ENCODE measurements at regions not wholly inside any gene's neighbourhood (a gene's known extent, or its start where the extent isn't known, plus 50 kb on each side); places are given as distances from the start of the nearest gene placed in this dataset.

DNA sequence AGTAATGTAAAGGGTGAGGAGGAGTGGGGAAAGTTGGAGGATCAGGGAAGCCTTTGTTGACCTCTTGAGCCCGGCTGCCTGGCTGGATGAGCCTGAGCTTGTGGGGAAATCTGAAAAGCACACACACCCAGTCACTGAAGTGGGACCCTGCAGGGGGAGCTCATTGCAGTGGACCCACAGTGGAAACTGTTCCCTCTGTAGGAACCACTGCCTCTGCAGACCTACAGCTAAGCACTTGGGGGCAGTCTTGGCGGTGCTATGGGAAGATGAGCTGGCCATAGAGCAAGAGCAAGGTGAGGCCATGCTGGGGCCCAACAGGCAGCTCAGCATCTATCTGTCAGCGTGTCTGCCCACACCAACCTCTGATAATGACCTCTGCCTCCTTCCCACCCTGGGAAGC lies 294.8 kb downstream of the TSHZ3 start:
- Mint-ChIP-seq H3K36me3 (no peaks in the 10 kb centered on the region), H3K27ac (no peak overlapping the region), H3K4me3 (no peak overlapping the region), H3K4me1 (no peaks in the 10 kb centered on the region), H3K27me3 (ENCODE audit: low read depth) (peaks cover 7% of the 10 kb centered on the region), H3K9me3 (no peaks in the 10 kb centered on the region)
- DNase-seq (ENCODE audit: low spot score in 2 of 2, unreplicated experiment in 2 of 2): no peak
- no peak for TF ChIP-seq CTCF (IDR thresholded peaks at IDR 0.05; ENCODE audit: unreplicated experiment)

DNA sequence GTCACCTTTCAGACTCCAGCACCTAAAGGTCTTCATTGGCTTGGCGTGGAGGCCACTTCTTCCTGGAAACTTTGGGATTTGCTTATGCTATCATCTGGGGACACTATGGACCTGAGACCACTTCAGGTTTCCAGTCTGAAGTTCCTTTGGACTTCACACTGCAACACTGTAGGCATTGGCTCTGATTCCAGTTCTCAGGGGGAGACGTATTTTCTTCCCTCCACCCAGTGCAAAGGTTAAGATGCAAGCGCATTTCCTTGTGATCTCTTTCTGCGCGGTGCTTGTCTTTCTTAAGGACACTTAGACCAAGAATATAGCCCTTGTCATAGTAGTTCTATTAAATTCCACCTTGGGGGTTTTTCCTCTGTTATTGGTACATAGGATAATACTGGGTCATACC lies 299.8 kb downstream of the TSHZ3 start:
- Mint-ChIP-seq H3K9me3 (no peaks in the 10 kb centered on the region), H3K27me3 (ENCODE audit: low read depth) (peaks cover 18% of the 10 kb centered on the region)
- no peak for TF ChIP-seq CTCF (IDR thresholded peaks at IDR 0.05; ENCODE audit: unreplicated experiment)

DNA sequence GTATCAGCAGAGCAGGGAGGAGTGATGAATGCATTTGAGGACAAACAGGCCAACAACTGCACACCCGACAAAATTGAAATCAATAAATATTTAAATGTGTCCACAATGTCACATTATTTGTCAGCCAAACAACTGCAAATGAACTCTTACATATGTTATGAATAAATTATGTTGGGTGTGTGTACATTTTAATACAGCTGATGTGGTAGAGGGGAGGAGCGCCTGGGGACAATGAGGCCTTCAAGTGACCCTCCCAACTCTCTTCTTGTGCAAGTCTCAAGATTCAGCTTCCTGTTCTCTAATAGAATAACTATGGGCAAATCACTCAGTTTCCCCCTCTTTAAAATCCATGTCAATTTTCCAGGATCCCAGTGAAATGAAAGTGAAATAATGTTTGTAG lies 303.2 kb downstream of the TSHZ3 start:
- DNase-seq (ENCODE audit: low spot score in 2 of 2, unreplicated experiment in 2 of 2): no peak
- Mint-ChIP-seq H3K4me1 (no peaks in the 10 kb centered on the region), H3K36me3 (no peaks in the 10 kb centered on the region), H3K9me3 (no peaks in the 10 kb centered on the region), H3K4me3 (no peak overlapping the region), H3K27ac (no peak overlapping the region), H3K27me3 (ENCODE audit: low read depth) (peaks cover 18% of the 10 kb centered on the region)
- no peak for TF ChIP-seq CTCF (IDR thresholded peaks at IDR 0.05; ENCODE audit: unreplicated experiment)

More for the DNA sequence above, 299.8 kb downstream of the TSHZ3 start:
- DNase-seq (ENCODE audit: low spot score in 2 of 2, unreplicated experiment in 2 of 2): no peak
- Mint-ChIP-seq H3K27ac (no peak overlapping the region), H3K4me3 (no peak overlapping the region), H3K36me3 (no peaks in the 10 kb centered on the region), H3K4me1 (no peaks in the 10 kb centered on the region)

DNA sequence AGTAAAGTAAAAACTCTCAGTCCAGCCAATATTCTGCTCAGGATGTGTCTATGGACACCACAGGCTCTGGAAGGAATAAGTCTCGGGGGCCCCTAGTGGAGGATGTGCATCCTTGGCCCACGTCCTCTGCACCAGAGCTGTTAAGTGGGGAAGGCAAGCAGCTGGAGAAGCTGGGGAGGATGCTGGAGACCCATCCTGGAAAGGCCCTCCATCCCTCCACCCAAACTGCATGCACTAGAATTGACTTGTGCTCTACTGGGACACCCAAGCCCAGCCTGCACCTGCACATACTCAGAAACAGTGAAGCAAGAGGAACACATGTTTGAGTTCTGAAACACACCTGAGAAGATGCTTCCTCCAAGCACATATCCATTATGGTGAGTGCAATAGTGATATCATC lies 307.8 kb downstream of the TSHZ3 start:
- Mint-ChIP-seq H3K4me1 (peaks cover 11% of the 10 kb centered on the region), H3K36me3 (no peaks in the 10 kb centered on the region), H3K27ac (no peak overlapping the region), H3K9me3 (no peaks in the 10 kb centered on the region), H3K27me3 (ENCODE audit: low read depth) (peaks cover 9% of the 10 kb centered on the region), H3K4me3 (no peak overlapping the region)
- TF ChIP-seq CTCF (IDR thresholded peaks at IDR 0.05; ENCODE audit: unreplicated experiment): no peak
- no peak for DNase-seq (ENCODE audit: low spot score in 2 of 2, unreplicated experiment in 2 of 2)

DNA sequence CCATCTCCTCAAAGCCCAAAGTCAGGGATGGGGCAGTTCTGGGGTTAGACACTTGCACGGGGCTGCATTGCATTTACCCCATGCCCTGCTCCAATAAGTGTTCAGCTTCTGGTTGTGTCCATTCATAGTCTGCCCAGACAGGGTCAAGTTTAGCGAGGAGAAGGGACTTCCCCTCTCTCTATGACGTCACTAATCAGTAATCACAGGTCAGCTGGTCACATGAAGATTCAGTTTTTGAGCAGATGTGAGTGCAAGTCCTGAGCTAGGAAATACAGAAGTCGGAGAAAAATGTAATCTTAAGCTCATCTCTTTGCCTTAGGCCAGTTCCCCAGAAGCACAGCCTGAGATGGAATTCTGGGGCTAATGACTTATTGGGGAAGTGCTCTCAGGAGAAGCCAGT lies 310.1 kb downstream of the TSHZ3 start:
- H3K4me1 Mint-ChIP-seq: peaks cover 11% of the 10 kb centered on the region
- no peak for TF ChIP-seq CTCF (IDR thresholded peaks at IDR 0.05; ENCODE audit: unreplicated experiment)
- no peak overlapping the region for H3K27ac Mint-ChIP-seq
- H3K36me3 Mint-ChIP-seq: no peaks in the 10 kb centered on the region
- H3K27me3 Mint-ChIP-seq (ENCODE audit: low read depth): peaks cover 5% of the 10 kb centered on the region
- peaks cover 7% of the 10 kb centered on the region for H3K9me3 Mint-ChIP-seq
- no peak overlapping the region for H3K4me3 Mint-ChIP-seq
- DNase-seq (ENCODE audit: low spot score in 2 of 2, unreplicated experiment in 2 of 2): no peak

All from mesothelial cell of epicardium (in vitro differentiated cells).